GM06990 (cell line): ENCODE measurements at regions not wholly inside any gene's neighbourhood (a gene's known extent, or its start where the extent isn't known, plus 50 kb on each side); places are given as distances from the start of the nearest gene placed in this dataset.

Source experiments
- DNase-seq: peaks from one replicate; pipeline ENCODE4 v3.0.0-alpha.2; 2011; ENCODE audit not compliant: insufficient read length; ENCODE audit errors: extremely low read depth
- H3K27me3 ChIP-seq: replicated peaks from 2 replicates; pipeline ENCODE4 v1.6.0; 2011; ENCODE audit warnings: low read length; ENCODE audit not compliant: control insufficient read depth, insufficient read depth
- H3K36me3 ChIP-seq: 2 replicates; pipeline ENCODE4 v1.5.1; 2011; ENCODE audit warnings: low read length; ENCODE audit not compliant: control insufficient read depth, insufficient read depth
- H3K4me3 ChIP-seq: replicated peaks from 2 replicates; pipeline ENCODE4 v1.5.1; 2011; ENCODE audit warnings: low read depth, mild to moderate bottlenecking, control low read depth, low read length
- TF ChIP-seq, protein P1 (sequence below): IDR thresholded peaks from 2 replicates; pipeline ENCODE4 v1.5.1; 2011; ENCODE audit warnings: low read length, control low read depth, mild to moderate bottlenecking, inconsistent platforms; ENCODE audit not compliant: insufficient read depth, poor library complexity, severe bottlenecking

DNA sequence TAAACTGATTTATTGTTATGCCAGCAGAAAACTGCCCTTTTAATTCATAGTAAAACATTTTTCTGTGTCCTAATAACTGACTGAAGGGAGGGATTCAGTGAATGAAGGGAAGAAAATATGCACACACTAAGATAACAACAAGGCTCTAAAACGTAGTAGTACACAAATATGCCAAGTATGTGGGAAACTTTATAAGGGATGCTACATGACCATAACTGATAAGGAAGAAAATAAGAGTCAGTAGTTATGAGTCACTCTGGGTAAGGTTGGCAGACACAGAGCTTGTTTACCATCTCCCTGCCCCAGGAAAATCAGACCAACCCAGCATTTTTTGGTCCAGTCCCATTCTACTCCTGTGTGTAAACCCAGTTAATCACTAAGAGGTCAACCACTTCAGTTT lies 124.2 kb downstream of the RPRM start:
- Histone ChIP-seq H3K27me3 (no peaks in the 10 kb centered on the region), H3K4me3 (no peak overlapping the region), H3K36me3 (no peaks in the 10 kb centered on the region)
- TF ChIP-seq, protein P1, sequence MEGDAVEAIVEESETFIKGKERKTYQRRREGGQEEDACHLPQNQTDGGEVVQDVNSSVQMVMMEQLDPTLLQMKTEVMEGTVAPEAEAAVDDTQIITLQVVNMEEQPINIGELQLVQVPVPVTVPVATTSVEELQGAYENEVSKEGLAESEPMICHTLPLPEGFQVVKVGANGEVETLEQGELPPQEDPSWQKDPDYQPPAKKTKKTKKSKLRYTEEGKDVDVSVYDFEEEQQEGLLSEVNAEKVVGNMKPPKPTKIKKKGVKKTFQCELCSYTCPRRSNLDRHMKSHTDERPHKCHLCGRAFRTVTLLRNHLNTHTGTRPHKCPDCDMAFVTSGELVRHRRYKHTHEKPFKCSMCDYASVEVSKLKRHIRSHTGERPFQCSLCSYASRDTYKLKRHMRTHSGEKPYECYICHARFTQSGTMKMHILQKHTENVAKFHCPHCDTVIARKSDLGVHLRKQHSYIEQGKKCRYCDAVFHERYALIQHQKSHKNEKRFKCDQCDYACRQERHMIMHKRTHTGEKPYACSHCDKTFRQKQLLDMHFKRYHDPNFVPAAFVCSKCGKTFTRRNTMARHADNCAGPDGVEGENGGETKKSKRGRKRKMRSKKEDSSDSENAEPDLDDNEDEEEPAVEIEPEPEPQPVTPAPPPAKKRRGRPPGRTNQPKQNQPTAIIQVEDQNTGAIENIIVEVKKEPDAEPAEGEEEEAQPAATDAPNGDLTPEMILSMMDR: no peak
- no peak for DNase-seq

DNA sequence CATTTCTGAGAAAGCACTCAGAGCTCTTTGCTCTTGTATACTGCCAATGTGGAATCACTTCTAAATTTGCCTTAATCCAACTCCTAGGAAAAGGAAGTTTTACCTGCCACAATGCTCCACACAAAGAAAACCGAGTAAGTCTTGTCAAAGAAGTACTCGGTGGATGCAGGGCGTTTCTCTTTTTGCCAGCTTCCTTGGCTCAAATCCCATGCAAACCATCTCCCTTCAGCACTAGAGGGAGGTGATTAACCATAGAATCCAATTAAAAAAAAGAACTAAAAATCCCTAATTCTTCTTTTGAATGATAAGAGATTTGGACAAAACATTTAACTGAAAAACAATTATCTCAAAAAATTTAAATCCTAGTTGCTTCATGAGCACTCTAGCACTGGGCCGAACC lies 129.0 kb downstream of the RPRM start:
- Histone ChIP-seq H3K27me3 (no peaks in the 10 kb centered on the region), H3K4me3 (no peak overlapping the region), H3K36me3 (no peaks in the 10 kb centered on the region)
- TF ChIP-seq, protein P1: no peak
- no peak for DNase-seq

DNA sequence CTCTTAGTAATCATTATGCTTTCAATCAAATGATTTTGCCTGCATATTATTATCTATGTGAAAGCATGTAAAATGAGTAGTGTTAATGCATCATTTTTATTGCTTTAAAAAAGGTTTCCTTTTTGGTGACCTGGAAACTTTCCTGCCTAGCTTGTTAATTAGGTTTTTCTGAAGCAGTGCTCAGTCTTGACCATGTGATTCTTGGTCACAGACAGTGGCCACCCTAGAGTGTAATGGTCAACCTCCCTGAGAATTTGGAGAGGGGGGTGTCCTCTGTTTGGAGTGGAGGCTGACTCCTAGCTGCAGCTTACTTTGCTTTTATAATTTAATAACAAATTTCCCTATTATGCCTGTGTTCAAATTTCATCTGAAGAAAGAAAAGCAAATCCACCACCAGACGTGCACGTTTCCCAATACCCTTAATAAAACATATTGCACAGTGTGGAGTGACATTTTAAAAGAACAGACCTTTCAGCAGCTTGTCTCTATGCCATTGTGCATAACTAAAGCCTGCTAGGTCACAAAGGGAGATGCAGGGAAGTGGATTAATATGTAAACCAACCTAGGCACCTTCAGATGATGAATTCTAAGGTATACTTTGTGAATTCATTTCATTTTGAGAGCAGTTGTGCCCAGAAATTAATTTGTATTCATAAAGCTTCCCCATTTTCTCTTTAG lies 130.6 kb downstream of the RPRM start:
- H3K4me3 ChIP-seq: no peak overlapping the region
- TF ChIP-seq, protein P1: no peak
- no peaks in the 10 kb centered on the region for H3K36me3 ChIP-seq
- DNase-seq: no peak
- H3K27me3 ChIP-seq: no peaks in the 10 kb centered on the region

DNA sequence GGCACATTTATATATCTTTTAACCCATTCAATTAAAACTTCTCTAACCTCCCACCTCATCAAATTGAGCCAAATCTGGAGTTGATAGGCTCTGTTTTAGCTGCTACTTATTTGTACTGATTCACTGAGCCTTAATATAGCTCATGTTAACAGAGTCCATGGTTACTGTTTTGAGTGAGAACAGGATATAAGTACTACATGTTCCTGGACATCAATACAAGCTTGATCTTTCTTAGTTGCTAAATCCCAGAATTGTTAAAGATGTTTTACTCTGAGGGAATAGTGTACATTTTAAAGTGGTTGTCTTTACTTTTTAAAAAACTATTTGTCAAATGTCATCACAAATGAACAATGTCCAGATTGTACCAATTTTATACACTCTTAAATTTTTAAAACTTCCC lies 157.7 kb downstream of the RPRM start:
- no peak overlapping the region for H3K4me3 ChIP-seq
- H3K27me3 ChIP-seq: no peaks in the 10 kb centered on the region
- TF ChIP-seq, protein P1: no peak
- DNase-seq: no peak
- no peaks in the 10 kb centered on the region for H3K36me3 ChIP-seq

DNA sequence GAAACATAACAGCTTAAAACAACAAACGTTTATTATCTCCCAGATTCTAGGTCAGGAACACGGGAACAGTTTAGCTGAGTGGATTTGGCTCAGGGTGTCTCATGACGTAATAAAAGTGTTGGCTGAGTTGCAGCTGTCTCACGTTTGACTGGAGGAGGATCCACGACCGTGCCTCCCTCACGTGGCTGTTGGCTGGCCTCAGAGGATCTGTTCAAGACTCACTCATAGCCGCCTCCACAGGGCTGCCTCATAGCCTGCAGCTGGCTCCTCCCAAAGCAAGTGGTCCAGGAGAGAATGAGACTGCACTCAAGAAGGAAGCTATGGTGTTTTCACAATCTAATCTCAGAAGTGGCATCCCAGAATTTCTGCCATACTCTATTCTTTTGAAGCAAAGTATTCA lies 167.1 kb downstream of the RPRM start:
- H3K4me3 ChIP-seq: no peak overlapping the region

More for the DNA sequence above, 167.1 kb downstream of the RPRM start:
- TF ChIP-seq, protein P1: no peak
- H3K27me3 ChIP-seq: no peaks in the 10 kb centered on the region
- DNase-seq: no peak
- H3K36me3 ChIP-seq: no peaks in the 10 kb centered on the region
